WI38 (cell line): ENCODE measurements at regions not wholly inside any gene's neighbourhood (a gene's known extent, or its start where the extent isn't known, plus 50 kb on each side); places are given as distances from the start of the nearest gene placed in this dataset.

ENCODE experiments used
- H3K4me3 ChIP-seq: 2 replicates; pipeline ENCODE4 v1.5.1; 2011; ENCODE audit warnings: low read depth, mild to moderate bottlenecking, control low read depth, low read length
- TF ChIP-seq, protein P1 (sequence below): IDR thresholded peaks from 2 replicates; pipeline ENCODE4 v1.5.1; 2012; ENCODE audit warnings: low read depth, mild to moderate bottlenecking, control low read depth, low read length

DNA sequence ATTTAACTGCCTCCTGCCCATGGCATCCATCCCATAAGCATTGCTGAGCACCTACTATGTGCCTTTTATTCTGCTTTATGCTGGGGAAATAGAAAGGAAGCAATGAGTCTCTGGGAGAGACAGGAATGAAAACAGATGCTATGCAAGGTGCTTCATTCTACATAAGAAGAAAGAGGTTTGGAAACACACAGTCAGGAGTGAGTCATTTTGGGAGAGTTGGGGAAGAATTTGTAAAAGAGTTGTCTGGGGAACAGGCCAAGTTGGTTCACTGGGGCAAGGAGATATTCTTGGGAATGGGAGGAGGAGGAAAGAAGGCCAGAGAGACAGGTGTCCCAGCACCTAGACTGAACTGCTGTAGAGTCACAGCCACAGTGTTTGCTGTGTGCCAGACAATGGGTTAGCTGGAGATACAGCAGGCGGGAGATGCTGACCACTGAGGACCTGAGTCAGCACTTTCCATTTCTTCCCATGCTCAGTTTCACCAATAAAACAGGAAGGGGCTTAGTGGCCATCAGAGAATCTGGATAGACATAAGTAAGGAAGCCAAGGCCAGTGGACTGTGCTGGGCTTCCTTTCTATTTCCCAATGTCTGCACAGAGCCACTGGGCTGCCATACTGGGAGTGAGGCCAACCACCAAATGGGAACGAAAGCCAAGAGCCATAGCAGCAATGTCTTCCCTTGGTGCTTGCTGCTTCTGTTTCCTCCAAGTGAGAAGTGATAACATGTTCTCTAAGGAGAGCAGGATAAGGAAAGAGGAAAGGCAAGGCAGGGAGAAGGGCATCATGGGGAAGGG lies 187.7 kb upstream of the USP24 start:
- TF ChIP-seq, protein P1, sequence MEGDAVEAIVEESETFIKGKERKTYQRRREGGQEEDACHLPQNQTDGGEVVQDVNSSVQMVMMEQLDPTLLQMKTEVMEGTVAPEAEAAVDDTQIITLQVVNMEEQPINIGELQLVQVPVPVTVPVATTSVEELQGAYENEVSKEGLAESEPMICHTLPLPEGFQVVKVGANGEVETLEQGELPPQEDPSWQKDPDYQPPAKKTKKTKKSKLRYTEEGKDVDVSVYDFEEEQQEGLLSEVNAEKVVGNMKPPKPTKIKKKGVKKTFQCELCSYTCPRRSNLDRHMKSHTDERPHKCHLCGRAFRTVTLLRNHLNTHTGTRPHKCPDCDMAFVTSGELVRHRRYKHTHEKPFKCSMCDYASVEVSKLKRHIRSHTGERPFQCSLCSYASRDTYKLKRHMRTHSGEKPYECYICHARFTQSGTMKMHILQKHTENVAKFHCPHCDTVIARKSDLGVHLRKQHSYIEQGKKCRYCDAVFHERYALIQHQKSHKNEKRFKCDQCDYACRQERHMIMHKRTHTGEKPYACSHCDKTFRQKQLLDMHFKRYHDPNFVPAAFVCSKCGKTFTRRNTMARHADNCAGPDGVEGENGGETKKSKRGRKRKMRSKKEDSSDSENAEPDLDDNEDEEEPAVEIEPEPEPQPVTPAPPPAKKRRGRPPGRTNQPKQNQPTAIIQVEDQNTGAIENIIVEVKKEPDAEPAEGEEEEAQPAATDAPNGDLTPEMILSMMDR = no peak
- no peak overlapping the region for H3K4me3 ChIP-seq

DNA sequence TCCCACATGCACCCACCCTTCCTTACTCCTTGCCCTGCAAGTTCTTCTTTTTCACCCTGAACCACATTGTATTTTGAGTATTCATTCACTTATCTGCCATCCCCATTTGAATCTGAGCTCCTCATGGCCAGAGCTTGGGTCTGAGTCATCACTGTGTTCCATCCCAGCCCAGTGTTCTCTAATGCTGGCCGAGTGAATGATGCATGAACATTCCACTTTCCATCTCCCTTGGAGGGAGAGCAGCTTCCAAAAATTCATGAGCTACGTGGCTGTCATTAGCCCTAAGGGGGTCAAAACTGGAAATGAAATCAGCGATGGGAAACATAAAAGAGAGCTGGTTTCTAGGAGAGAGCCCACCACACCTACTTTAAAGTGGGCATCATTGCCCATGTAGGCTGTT lies 187.0 kb upstream of the USP24 start:
- TF ChIP-seq, protein P1 = no peak
- no peak overlapping the region for H3K4me3 ChIP-seq

DNA sequence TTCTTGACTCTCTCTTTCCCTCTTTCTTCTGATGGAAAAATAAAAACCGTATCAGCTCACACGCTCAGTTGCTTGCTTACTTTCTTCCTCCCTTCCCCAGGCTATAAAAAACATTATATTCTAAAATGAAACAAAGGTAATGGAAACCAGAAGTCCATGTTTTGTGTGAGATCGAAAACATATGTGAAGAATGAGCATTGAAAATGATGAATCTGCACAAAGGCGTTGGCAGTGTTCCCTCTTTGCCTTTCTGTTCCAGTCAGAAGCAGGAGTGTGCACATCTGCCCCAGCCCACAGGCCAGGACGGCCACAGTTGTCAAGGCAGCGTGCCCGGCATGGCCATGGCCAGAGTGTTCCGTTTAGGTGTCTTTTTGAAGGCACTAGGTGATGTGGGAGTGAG lies 185.3 kb upstream of the USP24 start:
- H3K4me3 ChIP-seq = no peak overlapping the region
- TF ChIP-seq, protein P1 = no peak

DNA sequence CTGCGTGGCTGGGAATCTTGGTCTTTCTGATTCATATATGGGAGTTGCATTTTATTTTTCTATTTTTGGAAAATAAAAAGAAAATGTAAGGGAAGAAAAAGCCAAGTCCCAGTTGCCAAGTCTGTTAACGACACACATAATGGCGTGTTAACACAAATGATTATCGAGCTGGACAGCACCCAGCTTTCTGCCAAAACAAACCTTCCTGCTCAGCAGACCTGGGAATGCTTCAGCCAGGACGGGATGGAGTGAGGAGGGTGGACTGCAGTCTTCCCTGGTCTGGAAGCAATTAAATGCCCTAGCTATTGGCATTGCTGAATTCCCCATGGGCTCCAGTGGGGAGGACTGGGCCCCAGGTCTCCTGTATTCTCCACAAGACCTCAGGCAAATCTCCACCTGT lies 184.2 kb upstream of the USP24 start:
- TF ChIP-seq, protein P1 = no peak
- H3K4me3 ChIP-seq = no peak overlapping the region

DNA sequence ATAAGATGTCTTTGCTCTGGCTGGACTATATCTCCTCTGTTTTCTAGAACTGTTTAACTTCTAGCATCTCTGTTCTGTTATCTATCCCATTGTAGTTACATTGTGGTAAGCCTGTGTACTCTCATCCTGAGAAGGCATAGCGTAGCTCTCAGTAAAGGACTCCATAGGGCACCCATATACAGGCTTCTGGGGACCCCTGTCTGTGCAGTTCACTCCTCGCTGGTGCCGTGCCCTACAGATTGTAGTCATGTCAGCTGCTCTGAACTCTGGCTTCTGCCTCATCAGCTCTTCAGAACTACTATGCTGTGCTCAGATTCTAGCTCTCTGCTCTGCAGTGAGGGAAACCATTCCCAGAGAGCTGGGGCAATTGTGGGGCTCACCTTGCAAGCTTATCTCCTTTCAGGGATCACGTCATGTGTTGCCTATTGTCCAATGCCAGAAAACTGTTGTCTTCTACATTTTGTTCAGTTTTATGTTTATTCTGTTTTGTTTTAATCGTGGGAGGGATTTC lies 181.3 kb upstream of the USP24 start:
- TF ChIP-seq, protein P1 = no peak
- H3K4me3 ChIP-seq = no peak overlapping the region

DNA sequence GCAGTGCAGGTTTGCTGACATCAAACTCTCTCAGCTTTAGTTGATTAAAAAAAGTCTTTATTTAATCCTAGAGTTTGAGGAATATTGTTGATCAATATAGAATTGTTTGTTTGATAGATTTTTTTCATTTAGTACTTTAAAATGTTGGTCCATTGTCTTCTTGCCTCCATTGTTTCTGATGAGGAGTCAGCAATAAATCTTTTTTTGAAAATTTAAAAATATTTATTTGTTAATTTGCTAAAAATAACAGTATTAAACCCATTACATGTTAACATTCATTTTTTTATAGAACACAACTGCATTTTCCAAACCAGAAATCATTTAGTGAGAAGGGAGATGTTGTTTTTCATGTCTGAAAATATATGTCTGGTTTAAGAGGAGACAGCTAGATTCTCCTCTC lies 173.8 kb upstream of the USP24 start:
- H3K4me3 ChIP-seq = no peak overlapping the region

DNA sequence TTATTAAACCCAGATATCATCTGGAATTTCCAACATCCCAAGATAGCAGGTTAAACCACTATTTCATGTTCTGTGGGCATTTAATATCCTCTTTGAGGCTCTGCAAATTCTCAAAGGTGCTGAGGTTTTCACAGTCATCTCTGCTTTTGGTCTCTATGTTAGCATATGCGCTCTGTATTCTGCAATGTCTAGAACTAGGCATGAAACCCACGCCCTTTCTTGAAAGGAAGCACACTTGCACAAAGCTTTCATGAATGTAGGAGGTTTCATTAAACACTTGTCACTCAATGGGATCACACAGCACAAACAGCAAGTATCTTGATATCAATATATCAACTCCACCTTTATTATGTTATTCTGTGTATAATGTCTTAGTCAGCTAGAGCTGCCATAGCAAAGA lies 172.0 kb upstream of the USP24 start:
- TF ChIP-seq, protein P1 = no peak
- H3K4me3 ChIP-seq = no peak overlapping the region

More for the DNA sequence above, 173.8 kb upstream of the USP24 start:
- TF ChIP-seq, protein P1 = no peak
